ENCODE measurements at regions not wholly inside any gene's neighbourhood (a gene's known extent, or its start where the extent isn't known, plus 50 kb on each side); places are given as distances from the start of the nearest gene placed in this dataset.
A peak's percentile ranks its signal among the peaks of the same experiment; 100 is the strongest.

GRCh38 chr2:239500574-239501550 is 100.0 kb upstream of the HDAC4 start:
- Mint-ChIP-seq H3K27me3 (ENCODE audit: low read depth) (no peaks in the 10 kb centered on the region), H3K36me3 (ENCODE audit: low read depth) (no peaks in the 10 kb centered on the region), H3K27ac (no peak overlapping the region), H3K9me3 (ENCODE audit: insufficient read depth) (no peaks in the 10 kb centered on the region), H3K4me3 (no peak overlapping the region), H3K4me1 (ENCODE audit: low read depth) (no peaks in the 10 kb centered on the region)
- POLR2A ChIA-PET: no interaction called here
- CTCF ChIA-PET: no interaction called here
- DNase-seq (no peak), ATAC-seq (no peak)

GRCh38 chr2:239499726-239500573 is 99.1 kb upstream of the HDAC4 start:
- H3K4me1 Mint-ChIP-seq (ENCODE audit: low read depth): no peaks in the 10 kb centered on the region
- H3K27me3 Mint-ChIP-seq (ENCODE audit: low read depth): no peaks in the 10 kb centered on the region
- no peak overlapping the region for H3K4me3 Mint-ChIP-seq
- ATAC-seq (no peak), DNase-seq (no peak)
- ChIA-PET CTCF (no interaction called here), POLR2A (no interaction called here)
- H3K9me3 Mint-ChIP-seq (ENCODE audit: insufficient read depth): no peaks in the 10 kb centered on the region
- no peak overlapping the region for H3K27ac Mint-ChIP-seq
- H3K36me3 Mint-ChIP-seq (ENCODE audit: low read depth): no peaks in the 10 kb centered on the region

GRCh38 chr2:239498981-239499634 is 98.3 kb upstream of the HDAC4 start:
- CTCF ChIA-PET: no interaction called here
- no peak for ATAC-seq
- no peak overlapping the region for H3K4me3 Mint-ChIP-seq
- no peaks in the 10 kb centered on the region for H3K4me1 Mint-ChIP-seq (ENCODE audit: low read depth)
- no peaks in the 10 kb centered on the region for H3K9me3 Mint-ChIP-seq (ENCODE audit: insufficient read depth)
- H3K36me3 Mint-ChIP-seq (ENCODE audit: low read depth): no peaks in the 10 kb centered on the region
- DNase-seq: no peak
- H3K27me3 Mint-ChIP-seq (ENCODE audit: low read depth): no peaks in the 10 kb centered on the region
- H3K27ac Mint-ChIP-seq: no peak overlapping the region
- POLR2A ChIA-PET: no interaction called here

- Mint-ChIP-seq H3K27ac (no peak overlapping the region), H3K4me3 (no peak overlapping the region), H3K4me1 (ENCODE audit: low read depth) (no peaks in the 10 kb centered on the region), H3K9me3 (ENCODE audit: insufficient read depth) (no peaks in the 10 kb centered on the region), H3K36me3 (ENCODE audit: low read depth) (no peaks in the 10 kb centered on the region), H3K27me3 (ENCODE audit: low read depth) (no peaks in the 10 kb centered on the region)
- no peak for ATAC-seq
- CTCF ChIA-PET: no interaction called here
- no peak for DNase-seq
- POLR2A ChIA-PET: no interaction called here
Measured at GRCh38 chr2:239498576-239498975, 97.8 kb upstream of the HDAC4 start.

GRCh38 chr2:239496700-239497099 is 95.9 kb upstream of the HDAC4 start:
- Mint-ChIP-seq H3K4me1 (ENCODE audit: low read depth) (no peaks in the 10 kb centered on the region), H3K9me3 (ENCODE audit: insufficient read depth) (no peaks in the 10 kb centered on the region), H3K4me3 (no peak overlapping the region), H3K27ac (no peak overlapping the region), H3K36me3 (ENCODE audit: low read depth) (no peaks in the 10 kb centered on the region), H3K27me3 (ENCODE audit: low read depth) (no peaks in the 10 kb centered on the region)
- ATAC-seq (peak; percentile 47), DNase-seq (no peak)
- POLR2A ChIA-PET: no interaction called here
- CTCF ChIA-PET: no interaction called here

GRCh38 chr2:239495791-239496233 is 95.0 kb upstream of the HDAC4 start:
- ATAC-seq (no peak), DNase-seq (no peak)
- POLR2A ChIA-PET: no interaction called here
- Mint-ChIP-seq H3K9me3 (ENCODE audit: insufficient read depth) (no peaks in the 10 kb centered on the region), H3K27ac (no peak overlapping the region), H3K27me3 (ENCODE audit: low read depth) (no peaks in the 10 kb centered on the region), H3K4me1 (ENCODE audit: low read depth) (no peaks in the 10 kb centered on the region), H3K36me3 (ENCODE audit: low read depth) (no peaks in the 10 kb centered on the region), H3K4me3 (no peak overlapping the region)
- CTCF ChIA-PET: no interaction called here

- ATAC-seq (no peak), DNase-seq (no peak)
- H3K36me3 Mint-ChIP-seq (ENCODE audit: low read depth): no peaks in the 10 kb centered on the region
Measured at GRCh38 chr2:239495175-239495574, 94.4 kb upstream of the HDAC4 start.

GRCh38 chr2:239494578-239494977 is 93.8 kb upstream of the HDAC4 start:
- H3K4me1 Mint-ChIP-seq (ENCODE audit: low read depth): no peaks in the 10 kb centered on the region
- no peak overlapping the region for H3K27ac Mint-ChIP-seq
- POLR2A ChIA-PET: no interaction called here
- CTCF ChIA-PET: no interaction called here
- DNase-seq: no peak
- no peaks in the 10 kb centered on the region for H3K36me3 Mint-ChIP-seq (ENCODE audit: low read depth)
- no peak overlapping the region for H3K4me3 Mint-ChIP-seq
- H3K9me3 Mint-ChIP-seq (ENCODE audit: insufficient read depth): no peaks in the 10 kb centered on the region
- no peak for ATAC-seq
- no peaks in the 10 kb centered on the region for H3K27me3 Mint-ChIP-seq (ENCODE audit: low read depth)

More at GRCh38 chr2:239495175-239495574, 94.4 kb upstream of the HDAC4 start:
- Mint-ChIP-seq H3K27ac (no peak overlapping the region), H3K9me3 (ENCODE audit: insufficient read depth) (no peaks in the 10 kb centered on the region), H3K4me3 (no peak overlapping the region), H3K4me1 (ENCODE audit: low read depth) (no peaks in the 10 kb centered on the region), H3K27me3 (ENCODE audit: low read depth) (no peaks in the 10 kb centered on the region)
- ChIA-PET CTCF (no interaction called here), POLR2A (no interaction called here)

GRCh38 chr2:239489481-239489880 is 88.7 kb upstream of the HDAC4 start:
- Mint-ChIP-seq H3K9me3 (ENCODE audit: insufficient read depth) (no peaks in the 10 kb centered on the region), H3K27ac (no peak overlapping the region), H3K4me3 (no peak overlapping the region), H3K27me3 (ENCODE audit: low read depth) (no peaks in the 10 kb centered on the region), H3K4me1 (ENCODE audit: low read depth) (no peaks in the 10 kb centered on the region), H3K36me3 (ENCODE audit: low read depth) (no peaks in the 10 kb centered on the region)
- ChIA-PET POLR2A (no interaction called here), CTCF (no interaction called here)
- ATAC-seq (no peak), DNase-seq (no peak)

GRCh38 chr2:239488125-239488524 is 87.3 kb upstream of the HDAC4 start:
- Mint-ChIP-seq H3K9me3 (ENCODE audit: insufficient read depth) (no peaks in the 10 kb centered on the region), H3K27ac (no peak overlapping the region), H3K4me1 (ENCODE audit: low read depth) (no peaks in the 10 kb centered on the region), H3K4me3 (no peak overlapping the region), H3K27me3 (ENCODE audit: low read depth) (no peaks in the 10 kb centered on the region), H3K36me3 (ENCODE audit: low read depth) (no peaks in the 10 kb centered on the region)
- DNase-seq (no peak), ATAC-seq (no peak)
- ChIA-PET CTCF (no interaction called here), POLR2A (no interaction called here)

GRCh38 chr2:239487272-239487671 is 86.5 kb upstream of the HDAC4 start:
- ChIA-PET CTCF (no interaction called here), POLR2A (no interaction called here)
- Mint-ChIP-seq H3K9me3 (ENCODE audit: insufficient read depth) (no peaks in the 10 kb centered on the region), H3K27ac (no peak overlapping the region), H3K4me3 (no peak overlapping the region), H3K27me3 (ENCODE audit: low read depth) (no peaks in the 10 kb centered on the region), H3K4me1 (ENCODE audit: low read depth) (no peaks in the 10 kb centered on the region), H3K36me3 (ENCODE audit: low read depth) (no peaks in the 10 kb centered on the region)
- DNase-seq (no peak), ATAC-seq (no peak)

- H3K4me1 Mint-ChIP-seq (ENCODE audit: low read depth): no peaks in the 10 kb centered on the region
- H3K36me3 Mint-ChIP-seq (ENCODE audit: low read depth): no peaks in the 10 kb centered on the region
- ChIA-PET POLR2A (no interaction called here), CTCF (no interaction called here)
- ATAC-seq: no peak
- H3K27ac Mint-ChIP-seq: no peak overlapping the region
- H3K27me3 Mint-ChIP-seq (ENCODE audit: low read depth): no peaks in the 10 kb centered on the region
- H3K9me3 Mint-ChIP-seq (ENCODE audit: insufficient read depth): no peaks in the 10 kb centered on the region
- no peak for DNase-seq
- H3K4me3 Mint-ChIP-seq: no peak overlapping the region
Measured at GRCh38 chr2:239485622-239486021, 84.8 kb upstream of the HDAC4 start.
